ENCODE measurements at regions not wholly inside any gene's neighbourhood (a gene's known extent, or its start where the extent isn't known, plus 50 kb on each side); places are given as distances from the start of the nearest gene placed in this dataset.
"Not testable (repeated sequence)": the region's sequence is repeated elsewhere in the genome, so short reads cannot be mapped to it uniquely, and the experiment has no call there.

- not testable (repeated sequence) for H3K36me3 Mint-ChIP-seq (ENCODE audit: low read depth); H3K27ac Mint-ChIP-seq; H3K4me1 Mint-ChIP-seq; ATAC-seq; H3K4me3 Mint-ChIP-seq; DNase-seq; H3K27me3 Mint-ChIP-seq; H3K9me3 ChIP-seq (ENCODE audit: control insufficient read depth, low read length, poor library complexity, severe bottlenecking)
Observed at GRCh38 chr11:4315292-4315691, 52.9 kb downstream of the OR52B4 start.

- not testable (repeated sequence) for ATAC-seq
Observed at GRCh38 chr11:4277225-4277624, 91.0 kb downstream of the OR52B4 start.

GRCh38 chr11:4251085-4251484, 117.1 kb downstream of the OR52B4 start:
- H3K9me3 ChIP-seq (ENCODE audit: control insufficient read depth, low read length, poor library complexity, severe bottlenecking); H3K36me3 Mint-ChIP-seq (ENCODE audit: low read depth); H3K4me3 Mint-ChIP-seq; DNase-seq; H3K27ac Mint-ChIP-seq; H3K4me1 Mint-ChIP-seq; ATAC-seq; H3K27me3 Mint-ChIP-seq: not testable (repeated sequence)

More at GRCh38 chr11:4277225-4277624, 91.0 kb downstream of the OR52B4 start:
- not testable (repeated sequence) for H3K4me3 Mint-ChIP-seq; H3K27ac Mint-ChIP-seq; H3K27me3 Mint-ChIP-seq; H3K36me3 Mint-ChIP-seq (ENCODE audit: low read depth); H3K4me1 Mint-ChIP-seq; DNase-seq; H3K9me3 ChIP-seq (ENCODE audit: control insufficient read depth, low read length, poor library complexity, severe bottlenecking)

- DNase-seq; H3K9me3 ChIP-seq (ENCODE audit: control insufficient read depth, low read length, poor library complexity, severe bottlenecking); H3K27me3 Mint-ChIP-seq; H3K4me1 Mint-ChIP-seq; ATAC-seq; H3K36me3 Mint-ChIP-seq (ENCODE audit: low read depth); H3K27ac Mint-ChIP-seq; H3K4me3 Mint-ChIP-seq: not testable (repeated sequence)
Observed at GRCh38 chr11:4249475-4249874, 118.7 kb downstream of the OR52B4 start.

- not testable (repeated sequence) for H3K9me3 ChIP-seq (ENCODE audit: control insufficient read depth, low read length, poor library complexity, severe bottlenecking); H3K36me3 Mint-ChIP-seq (ENCODE audit: low read depth); H3K4me1 Mint-ChIP-seq; H3K4me3 Mint-ChIP-seq; DNase-seq; ATAC-seq; H3K27ac Mint-ChIP-seq
- peaks cover 23% of the 10 kb centered on the region for H3K27me3 Mint-ChIP-seq
Observed at GRCh38 chr11:4237771-4238170, 130.4 kb downstream of the OR52B4 start.

GRCh38 chr11:4218857-4219256, 124.3 kb downstream of the RRM1 start:
- H3K27me3 Mint-ChIP-seq; H3K36me3 Mint-ChIP-seq (ENCODE audit: low read depth); DNase-seq: not testable (repeated sequence)

GRCh38 chr11:4213746-4214145, 119.1 kb downstream of the RRM1 start:
- peaks cover 35% of the 10 kb centered on the region for H3K27me3 Mint-ChIP-seq
- ATAC-seq = no peak

More at GRCh38 chr11:4218857-4219256, 124.3 kb downstream of the RRM1 start:
- ATAC-seq; H3K9me3 ChIP-seq (ENCODE audit: control insufficient read depth, low read length, poor library complexity, severe bottlenecking); H3K27ac Mint-ChIP-seq; H3K4me1 Mint-ChIP-seq; H3K4me3 Mint-ChIP-seq: not testable (repeated sequence)

GRCh38 chr11:4211991-4212390, 117.4 kb downstream of the RRM1 start:
- no peaks in the 10 kb centered on the region for H3K9me3 ChIP-seq (ENCODE audit: control insufficient read depth, low read length, poor library complexity, severe bottlenecking)
- H3K27ac Mint-ChIP-seq = no peak overlapping the region
- no peak for DNase-seq
- H3K27me3 Mint-ChIP-seq = peaks cover 38% of the 10 kb centered on the region
- H3K4me1 Mint-ChIP-seq = no peaks in the 10 kb centered on the region
- peaks cover 2% of the 10 kb centered on the region for H3K36me3 Mint-ChIP-seq (ENCODE audit: low read depth)
- no peak overlapping the region for H3K4me3 Mint-ChIP-seq
- no peak for ATAC-seq

More at GRCh38 chr11:4213746-4214145, 119.1 kb downstream of the RRM1 start:
- no peak overlapping the region for H3K4me3 Mint-ChIP-seq
- H3K36me3 Mint-ChIP-seq (ENCODE audit: low read depth) = peaks cover 2% of the 10 kb centered on the region
- no peaks in the 10 kb centered on the region for H3K9me3 ChIP-seq (ENCODE audit: control insufficient read depth, low read length, poor library complexity, severe bottlenecking)
- no peak overlapping the region for H3K27ac Mint-ChIP-seq
- H3K4me1 Mint-ChIP-seq = no peaks in the 10 kb centered on the region
- DNase-seq = no peak

- Mint-ChIP-seq H3K4me1 (no peaks in the 10 kb centered on the region), H3K27ac (peak overlapping the region; percentile 29), H3K36me3 (ENCODE audit: low read depth) (peaks cover 2% of the 10 kb centered on the region), H3K27me3 (peaks cover 47% of the 10 kb centered on the region), H3K4me3 (no peak overlapping the region)
- no peaks in the 10 kb centered on the region for H3K9me3 ChIP-seq (ENCODE audit: control insufficient read depth, low read length, poor library complexity, severe bottlenecking)
- ATAC-seq = no peak
- no peak for DNase-seq
Observed at GRCh38 chr11:4203603-4204360, 109.2 kb downstream of the RRM1 start.

- ATAC-seq = no peak
- Mint-ChIP-seq H3K36me3 (ENCODE audit: low read depth) (peaks cover 2% of the 10 kb centered on the region), H3K4me1 (no peaks in the 10 kb centered on the region)
Observed at GRCh38 chr11:4202749-4203148, 108.2 kb downstream of the RRM1 start.

GRCh38 chr11:4197112-4197511, 102.5 kb downstream of the RRM1 start:
- Mint-ChIP-seq H3K4me3 (no peak overlapping the region), H3K4me1 (no peaks in the 10 kb centered on the region), H3K27ac (no peak overlapping the region), H3K27me3 (peaks cover 25% of the 10 kb centered on the region), H3K36me3 (ENCODE audit: low read depth) (peaks cover 2% of the 10 kb centered on the region)
- no peak for ATAC-seq
- no peaks in the 10 kb centered on the region for H3K9me3 ChIP-seq (ENCODE audit: control insufficient read depth, low read length, poor library complexity, severe bottlenecking)
- DNase-seq = no peak

More at GRCh38 chr11:4202749-4203148, 108.2 kb downstream of the RRM1 start:
- Mint-ChIP-seq H3K27ac (no peak overlapping the region), H3K4me3 (no peak overlapping the region), H3K27me3 (peaks cover 46% of the 10 kb centered on the region)
- no peaks in the 10 kb centered on the region for H3K9me3 ChIP-seq (ENCODE audit: control insufficient read depth, low read length, poor library complexity, severe bottlenecking)
- no peak for DNase-seq

- H3K27me3 Mint-ChIP-seq = peaks cover 28% of the 10 kb centered on the region
- ATAC-seq (no peak), DNase-seq (no peak)
- peaks cover 4% of the 10 kb centered on the region for H3K36me3 Mint-ChIP-seq (ENCODE audit: low read depth)
- H3K4me1 Mint-ChIP-seq = peaks cover 2% of the 10 kb centered on the region
- H3K27ac Mint-ChIP-seq = no peak overlapping the region
- no peak overlapping the region for H3K4me3 Mint-ChIP-seq
- no peaks in the 10 kb centered on the region for H3K9me3 ChIP-seq (ENCODE audit: control insufficient read depth, low read length, poor library complexity, severe bottlenecking)
Observed at GRCh38 chr11:4195909-4196308, 101.3 kb downstream of the RRM1 start.

- Mint-ChIP-seq H3K27me3 (peaks cover 28% of the 10 kb centered on the region), H3K4me1 (peaks cover 2% of the 10 kb centered on the region), H3K36me3 (ENCODE audit: low read depth) (peaks cover 4% of the 10 kb centered on the region), H3K4me3 (no peak overlapping the region), H3K27ac (no peak overlapping the region)
- DNase-seq = no peak
- no peaks in the 10 kb centered on the region for H3K9me3 ChIP-seq (ENCODE audit: control insufficient read depth, low read length, poor library complexity, severe bottlenecking)
- ATAC-seq = no peak
Observed at GRCh38 chr11:4194889-4195288, 100.3 kb downstream of the RRM1 start.

GRCh38 chr11:4191031-4191571, 96.5 kb downstream of the RRM1 start:
- H3K9me3 ChIP-seq (ENCODE audit: control insufficient read depth, low read length, poor library complexity, severe bottlenecking) = no peaks in the 10 kb centered on the region
- H3K27me3 Mint-ChIP-seq = peaks cover 24% of the 10 kb centered on the region
- DNase-seq (no peak), ATAC-seq (no peak)
- peak overlapping the region; percentile 45 for H3K27ac Mint-ChIP-seq
- peaks cover 7% of the 10 kb centered on the region for H3K4me1 Mint-ChIP-seq
- H3K36me3 Mint-ChIP-seq (ENCODE audit: low read depth) = peaks cover 4% of the 10 kb centered on the region
- H3K4me3 Mint-ChIP-seq = no peak overlapping the region
